ENCODE measurements at regions not wholly inside any gene's neighbourhood (a gene's known extent, or its start where the extent isn't known, plus 50 kb on each side); places are given as distances from the start of the nearest gene placed in this dataset.

DNA sequence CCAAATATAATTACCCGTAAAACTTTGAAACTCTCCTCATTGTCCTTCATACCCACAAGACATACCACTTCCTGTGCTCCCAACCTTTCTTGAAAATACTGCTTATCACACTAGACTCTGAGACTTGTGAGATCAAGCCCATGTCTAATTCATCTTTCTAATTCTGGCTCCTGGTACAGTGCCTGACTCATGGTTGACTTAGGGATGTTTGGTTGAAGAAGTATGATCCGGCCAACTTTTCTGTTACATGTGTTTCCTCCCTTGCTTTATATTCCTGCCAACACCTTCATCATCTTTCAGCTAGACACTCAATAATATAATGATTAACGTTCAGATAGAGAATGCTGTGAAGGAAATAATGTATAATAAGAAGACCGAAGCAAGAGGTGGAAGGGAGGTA, 58.2 kb downstream of the MEX3B start:
- Histone ChIP-seq H3K36me3 (ENCODE audit: control insufficient read depth, insufficient read depth, low read length) (no peaks in the 10 kb centered on the region), H3K9ac (ENCODE audit: low read length) (no peak overlapping the region), H3K9me3 (ENCODE audit: control insufficient read depth, insufficient read depth, low read depth, low read length) (peaks cover 10% of the 10 kb centered on the region; the same call in 1 of the 2 replicates), H3K4me3 (ENCODE audit: low read depth, low read length) (no peak overlapping the region), H3K27ac (ENCODE audit: low read depth, low read length) (no peak overlapping the region), H3K27me3 (ENCODE audit: control insufficient read depth, insufficient read depth, low read length) (no peaks in the 10 kb centered on the region), H3K4me1 (ENCODE audit: control insufficient read depth, insufficient read depth, low read length) (no peaks in the 10 kb centered on the region)

- Histone ChIP-seq H3K9ac (ENCODE audit: low read length) (no peak overlapping the region), H3K27ac (ENCODE audit: low read depth, low read length) (no peak overlapping the region), H3K36me3 (ENCODE audit: control insufficient read depth, insufficient read depth, low read length) (no peaks in the 10 kb centered on the region), H3K9me3 (ENCODE audit: control insufficient read depth, insufficient read depth, low read depth, low read length) (no peaks in the 10 kb centered on the region), H3K27me3 (ENCODE audit: control insufficient read depth, insufficient read depth, low read length) (no peaks in the 10 kb centered on the region), H3K4me3 (ENCODE audit: low read depth, low read length) (no peak overlapping the region), H3K4me1 (ENCODE audit: control insufficient read depth, insufficient read depth, low read length) (no peaks in the 10 kb centered on the region)
Observed at GRCh38 chr15:81983497-81983896, 62.3 kb downstream of the MEX3B start.

- no peaks in the 10 kb centered on the region for H3K27me3 ChIP-seq (ENCODE audit: control insufficient read depth, insufficient read depth, low read length)
- H3K9ac ChIP-seq (ENCODE audit: low read length) = no peak overlapping the region
- no peaks in the 10 kb centered on the region for H3K36me3 ChIP-seq (ENCODE audit: control insufficient read depth, insufficient read depth, low read length)
- no peak overlapping the region for H3K27ac ChIP-seq (ENCODE audit: low read depth, low read length)
- H3K9me3 ChIP-seq (ENCODE audit: control insufficient read depth, insufficient read depth, low read depth, low read length) = peaks cover 2% of the 10 kb centered on the region; the same call in 1 of the 2 replicates
- H3K4me3 ChIP-seq (ENCODE audit: low read depth, low read length) = no peak overlapping the region
- H3K4me1 ChIP-seq (ENCODE audit: control insufficient read depth, insufficient read depth, low read length) = no peaks in the 10 kb centered on the region
Observed at GRCh38 chr15:81982808-81983207, 63.0 kb downstream of the MEX3B start.

- Histone ChIP-seq H3K36me3 (ENCODE audit: control insufficient read depth, insufficient read depth, low read length) (no peaks in the 10 kb centered on the region), H3K9me3 (ENCODE audit: control insufficient read depth, insufficient read depth, low read depth, low read length) (peaks cover 7% of the 10 kb centered on the region; the same call in 1 of the 2 replicates), H3K4me1 (ENCODE audit: control insufficient read depth, insufficient read depth, low read length) (no peaks in the 10 kb centered on the region), H3K4me3 (ENCODE audit: low read depth, low read length) (no peak overlapping the region), H3K27me3 (ENCODE audit: control insufficient read depth, insufficient read depth, low read length) (no peaks in the 10 kb centered on the region), H3K9ac (ENCODE audit: low read length) (no peak overlapping the region), H3K27ac (ENCODE audit: low read depth, low read length) (no peak overlapping the region)
Observed at GRCh38 chr15:81981908-81982307, 63.9 kb downstream of the MEX3B start.

- H3K36me3 ChIP-seq (ENCODE audit: control insufficient read depth, insufficient read depth, low read length) = no peaks in the 10 kb centered on the region
- H3K9ac ChIP-seq (ENCODE audit: low read length) = no peak overlapping the region
- no peak overlapping the region for H3K4me3 ChIP-seq (ENCODE audit: low read depth, low read length)
- no peak overlapping the region for H3K27ac ChIP-seq (ENCODE audit: low read depth, low read length)
- H3K9me3 ChIP-seq (ENCODE audit: control insufficient read depth, insufficient read depth, low read depth, low read length) = peaks cover 7% of the 10 kb centered on the region; the same call in 1 of the 2 replicates
- H3K4me1 ChIP-seq (ENCODE audit: control insufficient read depth, insufficient read depth, low read length) = no peaks in the 10 kb centered on the region
- no peaks in the 10 kb centered on the region for H3K27me3 ChIP-seq (ENCODE audit: control insufficient read depth, insufficient read depth, low read length)
Observed at GRCh38 chr15:81977464-81977863, 68.4 kb downstream of the MEX3B start.

DNA sequence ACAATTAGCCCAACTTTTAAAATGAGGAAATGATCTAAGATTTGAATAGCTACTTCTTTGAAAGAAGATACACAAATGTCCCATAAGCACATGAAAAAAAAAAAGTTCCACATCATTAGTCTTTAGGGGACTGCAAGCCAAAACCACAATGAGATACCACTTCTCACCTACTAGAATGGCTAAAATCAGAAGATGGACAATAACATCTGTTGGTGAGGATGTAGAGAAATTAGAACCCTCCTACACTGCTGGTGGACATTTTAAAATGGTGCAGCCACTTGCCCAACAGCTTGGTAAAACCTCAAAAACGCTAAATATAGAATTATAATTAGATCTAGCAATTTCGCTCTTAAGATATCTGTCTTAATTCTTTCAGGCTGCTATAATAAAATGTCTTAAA, 77.1 kb downstream of the MEX3B start:
- Histone ChIP-seq H3K27ac (ENCODE audit: low read depth, low read length) (no peak overlapping the region), H3K4me1 (ENCODE audit: control insufficient read depth, insufficient read depth, low read length) (no peaks in the 10 kb centered on the region), H3K4me3 (ENCODE audit: low read depth, low read length) (no peak overlapping the region), H3K9me3 (ENCODE audit: control insufficient read depth, insufficient read depth, low read depth, low read length) (no peaks in the 10 kb centered on the region), H3K27me3 (ENCODE audit: control insufficient read depth, insufficient read depth, low read length) (no peaks in the 10 kb centered on the region), H3K9ac (ENCODE audit: low read length) (no peak overlapping the region), H3K36me3 (ENCODE audit: control insufficient read depth, insufficient read depth, low read length) (no peaks in the 10 kb centered on the region)

DNA sequence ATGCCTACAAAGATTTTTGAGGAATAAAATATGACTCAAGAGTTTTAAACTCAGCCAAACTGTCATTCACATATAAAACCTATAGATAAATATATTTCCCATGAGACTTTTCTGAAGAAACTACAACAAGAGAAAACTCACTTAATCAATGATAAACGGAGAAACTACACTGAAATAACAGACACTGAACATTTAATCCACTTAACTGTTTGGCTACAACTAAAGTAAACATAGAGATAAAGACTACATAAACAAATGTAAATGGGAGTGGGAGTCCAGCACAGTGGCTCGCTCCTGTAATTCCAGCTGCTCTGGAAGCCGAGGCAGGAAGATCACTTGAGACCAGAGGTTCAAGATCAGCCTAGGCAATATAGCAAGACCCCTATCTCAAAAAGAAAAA, 79.2 kb downstream of the MEX3B start:
- Histone ChIP-seq H3K27ac (ENCODE audit: low read depth, low read length) (no peak overlapping the region), H3K27me3 (ENCODE audit: control insufficient read depth, insufficient read depth, low read length) (no peaks in the 10 kb centered on the region), H3K9ac (ENCODE audit: low read length) (no peak overlapping the region), H3K4me3 (ENCODE audit: low read depth, low read length) (no peak overlapping the region), H3K4me1 (ENCODE audit: control insufficient read depth, insufficient read depth, low read length) (no peaks in the 10 kb centered on the region), H3K36me3 (ENCODE audit: control insufficient read depth, insufficient read depth, low read length) (no peaks in the 10 kb centered on the region), H3K9me3 (ENCODE audit: control insufficient read depth, insufficient read depth, low read depth, low read length) (no peaks in the 10 kb centered on the region)

GRCh38 chr15:81962482-81962881, 83.3 kb downstream of the MEX3B start:
- Histone ChIP-seq H3K36me3 (ENCODE audit: control insufficient read depth, insufficient read depth, low read length) (no peaks in the 10 kb centered on the region), H3K27me3 (ENCODE audit: control insufficient read depth, insufficient read depth, low read length) (no peaks in the 10 kb centered on the region), H3K27ac (ENCODE audit: low read depth, low read length) (no peak overlapping the region), H3K9me3 (ENCODE audit: control insufficient read depth, insufficient read depth, low read depth, low read length) (no peaks in the 10 kb centered on the region), H3K4me3 (ENCODE audit: low read depth, low read length) (no peak overlapping the region), H3K4me1 (ENCODE audit: control insufficient read depth, insufficient read depth, low read length) (no peaks in the 10 kb centered on the region), H3K9ac (ENCODE audit: low read length) (no peak overlapping the region)

DNA sequence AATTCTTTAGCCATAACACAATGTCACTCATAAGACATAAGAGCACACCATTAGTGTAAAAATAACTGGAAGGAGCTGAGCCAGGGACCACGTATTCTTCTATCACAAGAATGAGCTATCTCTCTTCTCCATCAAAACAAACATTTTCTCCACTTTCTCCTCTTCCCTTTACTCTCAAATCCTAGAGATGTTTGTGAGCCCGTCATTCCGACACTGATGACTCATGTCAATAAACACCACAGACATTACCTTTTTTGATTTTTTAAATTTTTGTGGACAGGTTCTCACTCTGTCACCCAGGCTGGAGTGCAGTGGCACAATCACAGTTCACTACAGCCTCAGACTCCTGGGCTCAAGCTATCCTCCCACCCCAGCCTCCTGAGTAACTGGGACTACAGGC, 86.6 kb downstream of the MEX3B start:
- Histone ChIP-seq H3K27ac (ENCODE audit: low read depth, low read length) (no peak overlapping the region), H3K9me3 (ENCODE audit: control insufficient read depth, insufficient read depth, low read depth, low read length) (no peaks in the 10 kb centered on the region), H3K4me3 (ENCODE audit: low read depth, low read length) (no peak overlapping the region), H3K4me1 (ENCODE audit: control insufficient read depth, insufficient read depth, low read length) (no peaks in the 10 kb centered on the region), H3K27me3 (ENCODE audit: control insufficient read depth, insufficient read depth, low read length) (no peaks in the 10 kb centered on the region), H3K36me3 (ENCODE audit: control insufficient read depth, insufficient read depth, low read length) (no peaks in the 10 kb centered on the region), H3K9ac (ENCODE audit: low read length) (no peak overlapping the region)

DNA sequence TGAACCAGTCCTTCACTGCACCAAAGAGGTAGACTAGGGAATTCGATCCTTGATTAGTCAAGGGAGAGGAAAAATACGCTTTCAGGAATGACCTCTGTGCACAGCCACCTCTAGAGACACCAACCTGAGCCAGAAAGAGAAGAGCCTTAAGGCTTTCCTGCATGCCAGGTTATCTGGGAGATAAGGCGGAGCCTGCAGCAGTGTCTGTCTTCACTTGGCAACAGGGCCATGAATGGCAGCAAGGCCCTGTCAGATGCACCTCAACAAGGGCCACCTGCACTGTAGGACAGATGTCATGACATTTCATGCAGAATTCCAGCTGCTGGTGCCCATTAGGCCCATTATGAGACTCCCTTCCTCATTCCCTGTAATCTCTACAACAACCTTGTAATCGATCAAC, 88.1 kb downstream of the MEX3B start:
- Histone ChIP-seq H3K27me3 (ENCODE audit: control insufficient read depth, insufficient read depth, low read length) (no peaks in the 10 kb centered on the region), H3K4me1 (ENCODE audit: control insufficient read depth, insufficient read depth, low read length) (no peaks in the 10 kb centered on the region), H3K36me3 (ENCODE audit: control insufficient read depth, insufficient read depth, low read length) (no peaks in the 10 kb centered on the region)

DNA sequence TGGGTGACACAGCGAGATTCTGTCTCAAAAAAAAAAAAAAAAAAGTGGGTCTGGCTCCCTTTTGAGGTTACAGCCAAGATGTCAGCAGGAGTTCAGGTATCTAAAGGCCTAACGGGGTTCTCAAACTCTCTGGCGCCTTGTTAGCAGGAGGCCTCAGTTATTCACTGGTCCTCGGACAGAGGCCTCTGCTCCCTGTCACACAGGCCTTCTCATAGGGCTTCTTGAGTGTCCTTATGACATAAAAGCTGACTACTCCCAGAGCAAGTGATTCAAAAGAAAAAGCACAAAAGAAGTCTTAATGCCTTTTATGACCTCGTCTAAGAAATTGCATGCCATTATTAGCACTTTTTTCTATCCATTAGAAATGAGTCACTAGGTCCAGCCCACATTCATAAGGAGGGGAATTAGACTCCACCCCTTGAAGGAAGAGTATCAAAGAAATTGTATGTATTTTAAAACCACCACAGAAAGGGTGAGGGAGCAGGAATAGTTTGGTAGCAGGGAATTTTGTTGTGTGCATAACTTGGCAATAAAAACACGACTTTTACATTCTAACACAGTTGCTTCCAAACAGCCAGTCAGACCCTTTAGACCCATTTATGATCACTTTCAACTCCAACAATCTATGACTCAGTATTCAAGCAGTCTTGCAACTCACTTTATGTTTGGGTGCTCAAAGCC, 90.3 kb downstream of the MEX3B start:
- H3K9ac ChIP-seq (ENCODE audit: low read length) = no peak overlapping the region
- H3K4me3 ChIP-seq (ENCODE audit: low read depth, low read length) = no peak overlapping the region
- H3K4me1 ChIP-seq (ENCODE audit: control insufficient read depth, insufficient read depth, low read length) = peaks cover 5% of the 10 kb centered on the region; the same call in 1 of the 2 replicates
- H3K27me3 ChIP-seq (ENCODE audit: control insufficient read depth, insufficient read depth, low read length) = no peaks in the 10 kb centered on the region
- H3K9me3 ChIP-seq (ENCODE audit: control insufficient read depth, insufficient read depth, low read depth, low read length) = no peaks in the 10 kb centered on the region
- H3K27ac ChIP-seq (ENCODE audit: low read depth, low read length) = no peak overlapping the region
- no peaks in the 10 kb centered on the region for H3K36me3 ChIP-seq (ENCODE audit: control insufficient read depth, insufficient read depth, low read length)

More for the DNA sequence above, 88.1 kb downstream of the MEX3B start:
- no peak overlapping the region for H3K9ac ChIP-seq (ENCODE audit: low read length)
- no peaks in the 10 kb centered on the region for H3K9me3 ChIP-seq (ENCODE audit: control insufficient read depth, insufficient read depth, low read depth, low read length)
- H3K27ac ChIP-seq (ENCODE audit: low read depth, low read length) = no peak overlapping the region
- no peak overlapping the region for H3K4me3 ChIP-seq (ENCODE audit: low read depth, low read length)

All from HUES6 (cell line).